Psoas muscle (tissue), 7 donors: ENCODE measurements at regions not wholly inside any gene's neighbourhood (a gene's known extent, or its start where the extent isn't known, plus 50 kb on each side); places are given as distances from the start of the nearest gene placed in this dataset.

ENCODE experiments used
- ATAC-seq, 4 donors: fragments of 200-7000 bp; cut with Tn5 transposase; one replicate each; pipeline ENCODE4 v1.9.1; 2020; ENCODE audit warnings: moderate library complexity in 3 of 4, mild to moderate bottlenecking in 2 of 4
- DNase-seq, 2 donors: peaks; one replicate each; pipeline ENCODE4 v3.0.0-alpha.2; 2020
- H3K27ac ChIP-seq: fragments of 200-600 bp; one replicate; pipeline ENCODE4 v1.8.0; 2022
- H3K27me3 ChIP-seq, 3 donors: fragments of 200-600 bp in 1 of 3; one replicate each; pipeline versions ENCODE4 v1.6.1 to v1.8.0; 2013 to 2022; ENCODE audit warnings: low read length in 2 of 3, mild to moderate bottlenecking in 2 of 3, moderate library complexity in 1 of 3; ENCODE audit not compliant: insufficient read depth in 3 of 3
- H3K36me3 ChIP-seq, 2 donors: fragments of 200-600 bp in 1 of 2; one replicate each; pipeline versions ENCODE4 v1.6.1 to v1.8.0; 2013 to 2022; ENCODE audit warnings: low read depth in 1 of 2, mild to moderate bottlenecking in 1 of 2, moderate library complexity in 1 of 2; ENCODE audit not compliant: insufficient read depth in 1 of 2
- H3K4me1 ChIP-seq: fragments of 200-600 bp; one replicate; pipeline ENCODE4 v1.8.0; 2022
- H3K4me3 ChIP-seq: fragments of 200-600 bp; one replicate; pipeline ENCODE4 v1.8.0; 2022; ENCODE audit warnings: mild to moderate bottlenecking
- H3K9me3 ChIP-seq: fragments of 200-600 bp; one replicate; pipeline ENCODE4 v1.8.0; 2022
- CTCF ChIP-seq: fragments of 200-600 bp; IDR thresholded peaks from one replicate; pipeline ENCODE4 v1.8.0; 2022; ENCODE audit warnings: antibody characterized with exemption
- WGBS, 3 donors: extraction: QIAGEN DNeasy Blood & Tissue Kit; methylation state at CpG; one replicate each; pipeline versions ENCODE4 v1.1.6 to v1.1.7; 2013; 5-methylcytosine and 5-hydroxymethylcytosine counted together
- intact Hi-C, 2 donors: fragments of 100-400 bp; cut with DNase I; formaldehyde crosslinking; loops; one replicate each; pipeline versions ENCODE4 v1.11.0 to v1.14.2; 2022
- donor health status: healthy with polysubstance abuse.
- donor health status: DM: no; HTN: no; CAD: no; lungs with moderate emphysema.
- donor health status: Bipolar disorder and iron deficiency.
- donor health status: healthy.
- donor health status: DM: yes; HTN: yes; CAD: no.
- donor health status: DM: no; HTN: no; CAD: no.
- donor health status: DM: yes; HTN: yes; CAD: no.

GRCh38 chr20:40563296-40563950 lies 125.6 kb downstream of the MAFB start:
- WGBS, 3 donors: 52 to 57% (median 54%) methylated on average over 8 of the region's 8 CpGs

GRCh38 chr20:40562031-40562430 lies 127.0 kb downstream of the MAFB start:
- H3K4me3 ChIP-seq: no peak overlapping the region
- no peak overlapping the region for H3K27ac ChIP-seq
- H3K27me3 ChIP-seq: no peaks in the 10 kb centered on the region
- H3K9me3 ChIP-seq: no peaks in the 10 kb centered on the region
- H3K36me3 ChIP-seq: no peaks in the 10 kb centered on the region
- intact Hi-C loops: no loop called here
- no peaks in the 10 kb centered on the region for H3K4me1 ChIP-seq
- peak in 1 of 2 donors; percentile 18 for DNase-seq
- peak in 2 of 4 donors; percentile 21 to 69 for ATAC-seq
- no peak for TF ChIP-seq CTCF
- 47 to 75% (median 54%) methylated on average over 2 of the region's 2 CpGs for WGBS, 3 donors

More at GRCh38 chr20:40563296-40563950, 125.6 kb downstream of the MAFB start:
- Histone ChIP-seq H3K36me3 (no peaks in the 10 kb centered on the region), H3K27me3 (no peaks in the 10 kb centered on the region), H3K4me1 (no peaks in the 10 kb centered on the region), H3K27ac (no peak overlapping the region), H3K4me3 (no peak overlapping the region), H3K9me3 (no peaks in the 10 kb centered on the region)
- DNase-seq: peak in 1 of 2 donors; percentile 21
- ATAC-seq: no peak
- intact Hi-C loops: no loop called here
- TF ChIP-seq CTCF: no peak

- Histone ChIP-seq H3K27me3 (no peaks in the 10 kb centered on the region), H3K36me3 (no peaks in the 10 kb centered on the region), H3K9me3 (no peaks in the 10 kb centered on the region), H3K4me1 (no peaks in the 10 kb centered on the region), H3K4me3 (no peak overlapping the region), H3K27ac (no peak overlapping the region)
- ATAC-seq (no peak), DNase-seq (no peak)
- WGBS, 3 donors: 85 to 96% (median 89%) methylated on average over 3 of the region's 3 CpGs
- intact Hi-C loops: no loop called here
- TF ChIP-seq CTCF: no peak
Observed at GRCh38 chr20:40561187-40561586, 127.8 kb downstream of the MAFB start.

GRCh38 chr20:40558212-40558611 lies 130.8 kb downstream of the MAFB start:
- H3K4me3 ChIP-seq: no peak overlapping the region
- DNase-seq: no peak
- H3K27me3 ChIP-seq: no peaks in the 10 kb centered on the region
- H3K27ac ChIP-seq: no peak overlapping the region
- H3K36me3 ChIP-seq: no peaks in the 10 kb centered on the region
- no peak for TF ChIP-seq CTCF
- no peak for ATAC-seq
- no peaks in the 10 kb centered on the region for H3K4me1 ChIP-seq
- H3K9me3 ChIP-seq: no peaks in the 10 kb centered on the region
- intact Hi-C loops: no loop called here

GRCh38 chr20:40551125-40551530 lies 137.9 kb downstream of the MAFB start:
- WGBS, 3 donors: 23 to 71% (median 55%) methylated on average over 1 of the region's 1 CpG
- ATAC-seq (peak in 2 of 4 donors; percentile 37 to 64), DNase-seq (peak in 1 of 2 donors; percentile 72)
- Histone ChIP-seq H3K27ac (no peak overlapping the region), H3K9me3 (no peaks in the 10 kb centered on the region), H3K36me3 (no peaks in the 10 kb centered on the region), H3K4me3 (no peak overlapping the region), H3K4me1 (no peaks in the 10 kb centered on the region), H3K27me3 (no peaks in the 10 kb centered on the region)
- no peak for TF ChIP-seq CTCF
- intact Hi-C loops: no loop called here
